ENCODE measurements at regions not wholly inside any gene's neighbourhood (a gene's known extent, or its start where the extent isn't known, plus 50 kb on each side); places are given as distances from the start of the nearest gene placed in this dataset.
"Not testable (repeated sequence)": the region's sequence is repeated elsewhere in the genome, so short reads cannot be mapped to it uniquely, and the experiment has no call there.

DNA sequence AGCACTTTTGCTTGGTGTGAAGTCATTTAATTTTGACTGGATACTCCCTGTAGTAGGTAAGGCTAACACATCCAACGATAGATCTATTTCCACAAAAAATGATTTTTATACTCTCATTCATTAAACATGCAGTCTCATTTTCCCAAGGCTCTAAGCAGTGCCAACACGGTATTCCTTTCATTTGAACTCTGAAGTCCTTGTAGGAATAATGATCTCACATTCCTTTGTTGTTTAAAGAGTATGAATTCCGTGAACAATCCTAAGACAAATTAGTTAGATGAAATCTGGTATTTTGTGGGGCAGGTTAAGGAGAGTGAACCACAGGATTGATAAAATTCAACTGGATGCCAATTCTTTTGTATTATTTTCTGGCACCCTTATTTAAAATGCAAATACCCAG, 66.6 kb downstream of the LACC1 start:
- DNase-seq = no peak

DNA sequence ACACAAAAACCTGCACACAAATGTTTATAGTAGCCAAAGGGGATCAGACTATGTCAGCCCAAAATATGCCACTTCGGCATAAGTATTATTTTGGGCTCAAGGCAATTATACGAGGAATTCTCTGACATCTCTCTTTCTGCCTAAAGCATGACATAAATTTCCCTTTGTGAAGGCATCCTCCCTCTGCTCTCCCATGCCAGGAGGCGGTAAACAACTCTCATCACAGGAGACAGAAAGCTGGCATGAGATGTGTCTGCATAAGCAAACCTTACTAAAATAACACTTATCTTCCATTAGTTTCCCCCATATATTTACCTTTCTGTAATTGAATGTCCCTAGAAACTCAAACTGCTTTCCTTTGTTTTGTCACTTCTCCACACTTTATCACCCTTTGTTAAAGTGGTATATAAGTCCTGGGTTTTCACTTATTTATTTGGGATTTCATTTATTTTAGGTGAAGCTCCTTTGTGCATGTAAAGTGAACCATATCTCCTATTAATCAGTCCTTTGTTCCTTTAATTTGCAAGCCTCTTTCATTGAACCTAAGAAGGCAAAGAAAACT, 68.3 kb downstream of the LACC1 start:
- no peak for DNase-seq

- DNase-seq = no peak
Measured at GRCh38 chr13:43953370-43953769, 73.7 kb downstream of the LACC1 start.

DNA sequence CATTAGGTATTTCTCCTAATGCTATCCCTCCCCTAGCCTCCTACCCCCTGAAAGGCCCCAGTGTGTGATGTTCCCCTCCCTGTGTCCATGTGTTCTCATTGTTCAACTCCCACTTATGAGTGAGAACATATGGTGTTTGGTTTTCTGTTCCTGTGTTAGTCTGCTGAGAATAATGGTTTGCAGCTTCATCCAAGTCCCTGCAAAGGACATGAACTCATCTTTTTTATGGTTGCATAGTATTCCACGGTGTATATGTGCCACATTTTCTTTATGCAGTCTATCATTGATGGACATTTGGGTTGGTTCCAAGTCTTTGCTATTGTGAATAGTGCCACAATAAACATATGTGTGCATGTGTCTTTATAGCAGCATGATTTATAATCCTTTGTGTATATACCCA, 77.3 kb downstream of the LACC1 start:
- not testable (repeated sequence) for DNase-seq

DNA sequence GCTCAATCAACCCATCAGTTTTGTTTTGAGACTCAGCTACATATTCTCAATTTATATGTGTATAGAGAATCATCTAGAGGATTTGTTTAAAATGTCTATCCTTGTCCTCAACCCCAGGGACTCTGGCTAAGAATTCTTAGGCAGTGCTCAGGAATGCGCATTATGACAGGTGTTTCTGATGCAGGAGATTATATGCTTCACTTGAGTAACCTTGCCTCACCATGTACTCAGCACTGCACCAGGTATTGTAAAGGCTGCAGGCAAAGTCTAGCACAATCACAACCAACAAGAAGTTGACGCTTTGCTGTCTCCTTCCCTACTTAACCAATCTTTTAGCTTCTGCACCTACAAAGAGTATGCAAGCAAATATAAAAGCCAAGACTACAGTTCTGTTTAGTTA, 79.6 kb downstream of the LACC1 start:
- no peak for DNase-seq

DNA sequence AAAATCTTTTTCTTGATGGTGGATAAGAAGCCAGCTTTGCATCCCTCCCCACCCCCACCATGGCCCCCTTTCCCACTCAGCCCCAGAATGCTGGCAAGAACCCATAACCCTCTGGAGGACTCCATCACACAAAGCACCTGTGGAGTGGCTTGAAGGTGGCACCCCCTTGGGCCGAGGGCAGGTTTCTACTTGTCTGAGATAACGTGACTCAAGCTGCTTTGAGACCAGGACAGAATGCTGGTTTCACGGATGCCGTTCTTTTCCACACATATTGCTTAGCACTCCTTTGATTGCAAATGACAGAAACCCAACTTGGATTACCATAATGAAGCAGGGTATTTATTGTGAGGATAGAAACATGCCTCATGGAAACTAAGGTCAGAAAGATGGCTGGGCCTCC, 82.2 kb downstream of the LACC1 start:
- DNase-seq = no peak

- DNase-seq = no peak
Measured at GRCh38 chr13:43963726-43964125, 84.0 kb downstream of the LACC1 start.

GRCh38 chr13:43964698-43965458, 85.2 kb downstream of the LACC1 start:
- DNase-seq = no peak

DNA sequence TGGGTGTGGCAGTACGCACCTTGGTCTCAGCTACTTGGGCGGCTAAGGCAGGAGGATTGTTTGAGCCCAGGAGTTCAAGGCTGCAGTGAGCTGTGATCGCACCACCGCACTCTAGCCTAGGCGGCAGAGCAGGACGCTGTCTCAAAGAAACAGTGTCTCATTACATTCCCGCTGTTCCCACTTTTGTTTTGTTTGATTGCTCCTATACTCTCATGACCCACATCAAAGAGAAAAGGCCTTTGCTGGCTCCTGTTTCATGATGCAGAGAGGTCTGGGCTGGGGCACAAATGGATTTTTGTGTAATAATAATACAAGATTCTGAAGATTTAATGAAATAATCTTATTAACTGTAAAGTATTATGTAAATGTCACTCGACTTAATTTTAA, 85.7 kb downstream of the LACC1 start:
- DNase-seq = no peak

GRCh38 chr13:43968251-43968942, 88.7 kb downstream of the LACC1 start:
- DNase-seq = not testable (repeated sequence)

GRCh38 chr13:43968943-43969690, 89.4 kb downstream of the LACC1 start:
- not testable (repeated sequence) for DNase-seq

DNA sequence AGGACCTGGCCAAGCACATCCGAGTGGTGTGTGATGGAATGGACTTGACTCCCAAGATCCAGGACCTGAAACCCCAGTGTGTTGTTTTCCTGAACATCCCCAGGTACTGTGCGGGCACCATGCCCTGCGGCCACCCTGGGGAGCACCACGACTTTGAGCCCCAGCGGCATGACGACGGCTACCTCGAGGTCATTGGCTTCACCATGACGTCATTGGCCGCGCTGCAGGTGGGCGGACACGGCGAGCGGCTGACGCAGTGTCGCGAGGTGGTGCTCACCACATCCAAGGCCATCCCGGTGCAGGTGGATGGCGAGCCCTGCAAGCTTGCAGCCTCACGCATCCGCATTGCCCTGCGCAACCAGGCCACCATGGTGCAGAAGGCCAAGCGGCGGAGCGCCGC, 90.2 kb downstream of the LACC1 start:
- not testable (repeated sequence) for DNase-seq

GRCh38 chr13:43970520-43971242, 91.0 kb downstream of the LACC1 start:
- not testable (repeated sequence) for DNase-seq

- not testable (repeated sequence) for DNase-seq
Measured at GRCh38 chr13:43971324-43971723, 91.6 kb downstream of the LACC1 start.

- DNase-seq = no peak
Measured at GRCh38 chr13:43977911-43978310, 98.2 kb downstream of the LACC1 start.

GRCh38 chr13:43978688-43979087, 99.0 kb downstream of the LACC1 start:
- no peak for DNase-seq

GRCh38 chr13:43979492-43979891, 99.8 kb downstream of the LACC1 start:
- DNase-seq = no peak

- no peak for DNase-seq
Measured at GRCh38 chr13:43980587-43980986, 100.9 kb downstream of the LACC1 start.

DNA sequence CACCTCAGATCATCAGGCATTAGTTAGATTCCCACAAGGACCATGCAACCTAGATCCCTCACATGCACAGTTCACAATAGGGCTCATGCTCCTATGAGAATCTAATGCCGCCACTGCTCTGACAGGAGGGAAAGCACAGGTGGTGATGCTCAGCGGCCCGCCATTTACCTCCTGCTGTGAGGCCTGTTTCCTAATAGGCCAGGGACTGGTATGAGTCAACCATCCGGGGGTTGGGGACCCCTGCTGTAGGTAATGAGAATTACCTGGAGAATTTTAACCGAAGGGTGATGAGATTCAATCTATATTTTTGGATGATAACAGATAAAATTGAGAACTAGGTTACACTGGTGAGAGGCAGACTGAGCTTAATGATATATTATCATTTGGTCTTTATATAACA, 101.4 kb downstream of the LACC1 start:
- no peak for DNase-seq

GRCh38 chr13:43981512-43982301, 102.0 kb downstream of the LACC1 start:
- DNase-seq = no peak

GRCh38 chr13:43983373-43983772, 103.7 kb downstream of the LACC1 start:
- no peak for DNase-seq

DNA sequence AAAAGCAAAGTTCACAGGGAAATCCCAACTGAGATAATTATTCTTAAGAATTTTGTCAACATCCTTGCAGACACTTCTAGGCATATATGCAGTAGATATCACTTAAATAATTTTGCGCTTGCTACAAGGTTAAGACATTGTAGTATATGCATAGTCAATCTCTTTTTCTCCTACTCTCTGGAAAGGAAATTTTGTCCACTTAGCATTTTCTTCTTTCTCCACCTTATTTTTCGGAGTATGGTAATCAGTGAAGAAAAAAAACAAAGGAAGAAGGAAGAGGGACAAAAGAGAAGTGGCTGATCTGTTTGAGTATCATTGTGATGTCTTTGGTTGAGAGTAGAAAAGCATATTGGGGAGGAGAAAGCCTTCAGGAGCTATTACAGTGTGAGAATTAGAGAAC, 104.6 kb downstream of the LACC1 start:
- no peak for DNase-seq

Data from dermis blood vessel endothelial cell (primary cell).